ENCODE measurements at regions not wholly inside any gene's neighbourhood (a gene's known extent, or its start where the extent isn't known, plus 50 kb on each side); places are given as distances from the start of the nearest gene placed in this dataset.

GRCh38 chr17:13671771-13672170 is 70.0 kb upstream of the HS3ST3A1 start:
- no peak for TF ChIP-seq POLR2A (IDR thresholded peaks at IDR 0.05)
- TF ChIP-seq CTCF (IDR thresholded peaks at IDR 0.05): no peak
